ENCODE measurements at regions not wholly inside any gene's neighbourhood (a gene's known extent, or its start where the extent isn't known, plus 50 kb on each side); places are given as distances from the start of the nearest gene placed in this dataset.

- Histone ChIP-seq H3K79me2 (ENCODE audit: control insufficient read depth, insufficient read depth, low read length) (no peaks in the 10 kb centered on the region), H3K56ac (ENCODE audit: low read length) (no peak overlapping the region), H4K5ac (ENCODE audit: low read length) (no peak overlapping the region), H3K4me1 (ENCODE audit: control insufficient read depth, low read depth, low read length) (no peaks in the 10 kb centered on the region), H2BK5ac (ENCODE audit: low read length) (no peak overlapping the region), H3K27me3 (ENCODE audit: insufficient read depth, low read length, poor library complexity) (no peaks in the 10 kb centered on the region), H3K18ac (ENCODE audit: low read length) (no peak overlapping the region), H2BK120ac (ENCODE audit: low read depth, low read length) (no peak overlapping the region), H3K4me2 (ENCODE audit: low read length) (no peak overlapping the region), H3K27ac (ENCODE audit: low read depth, low read length) (no peak overlapping the region), H3K4ac (ENCODE audit: low read depth, low read length) (no peak overlapping the region), H2AK5ac (ENCODE audit: low read length) (no peak overlapping the region), H2BK15ac (replicated peaks; ENCODE audit: low read depth) (no peak overlapping the region), H3K9ac (ENCODE audit: low read length) (no peak overlapping the region), H4K8ac (ENCODE audit: low read depth, low read length) (no peak overlapping the region), H3K36me3 (ENCODE audit: control insufficient read depth, insufficient read depth, low read length) (no peaks in the 10 kb centered on the region), H3K4me3 (ENCODE audit: low read length) (no peak overlapping the region), H3K23ac (ENCODE audit: low read length) (no peak overlapping the region), H3K79me1 (ENCODE audit: low read length) (no peaks in the 10 kb centered on the region)
- no CpG with 5 or more reads among the region's 2 CpGs for WGBS (ENCODE audit: extremely low coverage, insufficient coverage, low lambda C conversion rate)
- DNase-seq: no peak
Observed at GRCh38 chr18:66344227-66344626, 259.7 kb downstream of the CDH19 start.

GRCh38 chr18:66342577-66342976 lies 261.3 kb downstream of the CDH19 start:
- no peak overlapping the region for H2BK15ac ChIP-seq (replicated peaks; ENCODE audit: low read depth)
- no peak overlapping the region for H3K9ac ChIP-seq (ENCODE audit: low read length)
- DNase-seq: no peak
- no peak overlapping the region for H4K8ac ChIP-seq (ENCODE audit: low read depth, low read length)
- no peak overlapping the region for H3K23ac ChIP-seq (ENCODE audit: low read length)
- no peak overlapping the region for H3K27ac ChIP-seq (ENCODE audit: low read depth, low read length)
- H3K79me2 ChIP-seq (ENCODE audit: control insufficient read depth, insufficient read depth, low read length): no peaks in the 10 kb centered on the region
- H3K4me1 ChIP-seq (ENCODE audit: control insufficient read depth, low read depth, low read length): no peaks in the 10 kb centered on the region
- no peaks in the 10 kb centered on the region for H3K79me1 ChIP-seq (ENCODE audit: low read length)
- no peak overlapping the region for H4K5ac ChIP-seq (ENCODE audit: low read length)
- H3K56ac ChIP-seq (ENCODE audit: low read length): no peak overlapping the region
- no peak overlapping the region for H2BK5ac ChIP-seq (ENCODE audit: low read length)
- H2BK120ac ChIP-seq (ENCODE audit: low read depth, low read length): no peak overlapping the region
- H2AK5ac ChIP-seq (ENCODE audit: low read length): no peak overlapping the region
- no peak overlapping the region for H3K4ac ChIP-seq (ENCODE audit: low read depth, low read length)
- H3K4me2 ChIP-seq (ENCODE audit: low read length): no peak overlapping the region
- no peak overlapping the region for H3K18ac ChIP-seq (ENCODE audit: low read length)
- H3K4me3 ChIP-seq (ENCODE audit: low read length): no peak overlapping the region
- no peaks in the 10 kb centered on the region for H3K27me3 ChIP-seq (ENCODE audit: insufficient read depth, low read length, poor library complexity)
- no peaks in the 10 kb centered on the region for H3K36me3 ChIP-seq (ENCODE audit: control insufficient read depth, insufficient read depth, low read length)

GRCh38 chr18:66334534-66334933 lies 269.4 kb downstream of the CDH19 start:
- no peaks in the 10 kb centered on the region for H3K4me1 ChIP-seq (ENCODE audit: control insufficient read depth, low read depth, low read length)
- no peak overlapping the region for H2BK120ac ChIP-seq (ENCODE audit: low read depth, low read length)
- no CpG with 5 or more reads among the region's 1 CpG for WGBS (ENCODE audit: extremely low coverage, insufficient coverage, low lambda C conversion rate)
- H3K18ac ChIP-seq (ENCODE audit: low read length): no peak overlapping the region
- H3K9ac ChIP-seq (ENCODE audit: low read length): no peak overlapping the region
- no peaks in the 10 kb centered on the region for H3K27me3 ChIP-seq (ENCODE audit: insufficient read depth, low read length, poor library complexity)
- H2BK15ac ChIP-seq (replicated peaks; ENCODE audit: low read depth): no peak overlapping the region
- no peaks in the 10 kb centered on the region for H3K79me2 ChIP-seq (ENCODE audit: control insufficient read depth, insufficient read depth, low read length)
- no peak overlapping the region for H2AK5ac ChIP-seq (ENCODE audit: low read length)
- H2BK5ac ChIP-seq (ENCODE audit: low read length): no peak overlapping the region
- no peak overlapping the region for H3K23ac ChIP-seq (ENCODE audit: low read length)
- no peak overlapping the region for H3K56ac ChIP-seq (ENCODE audit: low read length)
- H4K5ac ChIP-seq (ENCODE audit: low read length): no peak overlapping the region
- no peak overlapping the region for H3K4me3 ChIP-seq (ENCODE audit: low read length)
- H3K36me3 ChIP-seq (ENCODE audit: control insufficient read depth, insufficient read depth, low read length): no peaks in the 10 kb centered on the region
- no peak overlapping the region for H3K4ac ChIP-seq (ENCODE audit: low read depth, low read length)
- no peak for DNase-seq
- H3K79me1 ChIP-seq (ENCODE audit: low read length): no peaks in the 10 kb centered on the region
- no peak overlapping the region for H4K8ac ChIP-seq (ENCODE audit: low read depth, low read length)
- H3K27ac ChIP-seq (ENCODE audit: low read depth, low read length): no peak overlapping the region
- H3K4me2 ChIP-seq (ENCODE audit: low read length): no peak overlapping the region

GRCh38 chr18:66329716-66330115 lies 274.2 kb downstream of the CDH19 start:
- no peak for DNase-seq
- no peak overlapping the region for H3K9ac ChIP-seq (ENCODE audit: low read length)
- no peak overlapping the region for H4K5ac ChIP-seq (ENCODE audit: low read length)
- no peak overlapping the region for H3K4me3 ChIP-seq (ENCODE audit: low read length)
- H3K23ac ChIP-seq (ENCODE audit: low read length): no peak overlapping the region
- H3K4me2 ChIP-seq (ENCODE audit: low read length): no peak overlapping the region
- H3K27me3 ChIP-seq (ENCODE audit: insufficient read depth, low read length, poor library complexity): no peaks in the 10 kb centered on the region
- no peak overlapping the region for H3K27ac ChIP-seq (ENCODE audit: low read depth, low read length)
- H3K4me1 ChIP-seq (ENCODE audit: control insufficient read depth, low read depth, low read length): no peaks in the 10 kb centered on the region
- no peak overlapping the region for H2BK120ac ChIP-seq (ENCODE audit: low read depth, low read length)
- H3K79me2 ChIP-seq (ENCODE audit: control insufficient read depth, insufficient read depth, low read length): no peaks in the 10 kb centered on the region
- no peak overlapping the region for H4K8ac ChIP-seq (ENCODE audit: low read depth, low read length)
- no peaks in the 10 kb centered on the region for H3K79me1 ChIP-seq (ENCODE audit: low read length)
- no CpG with 5 or more reads among the region's 1 CpG for WGBS (ENCODE audit: extremely low coverage, insufficient coverage, low lambda C conversion rate)
- no peak overlapping the region for H3K18ac ChIP-seq (ENCODE audit: low read length)
- H3K4ac ChIP-seq (ENCODE audit: low read depth, low read length): no peak overlapping the region
- no peak overlapping the region for H3K56ac ChIP-seq (ENCODE audit: low read length)
- H2AK5ac ChIP-seq (ENCODE audit: low read length): no peak overlapping the region
- no peak overlapping the region for H2BK15ac ChIP-seq (replicated peaks; ENCODE audit: low read depth)
- no peak overlapping the region for H2BK5ac ChIP-seq (ENCODE audit: low read length)
- no peaks in the 10 kb centered on the region for H3K36me3 ChIP-seq (ENCODE audit: control insufficient read depth, insufficient read depth, low read length)

- H3K18ac ChIP-seq (ENCODE audit: low read length): no peak overlapping the region
- H3K9ac ChIP-seq (ENCODE audit: low read length): no peak overlapping the region
- no peak overlapping the region for H3K4me3 ChIP-seq (ENCODE audit: low read length)
- no peak overlapping the region for H4K5ac ChIP-seq (ENCODE audit: low read length)
- no peaks in the 10 kb centered on the region for H3K79me2 ChIP-seq (ENCODE audit: control insufficient read depth, insufficient read depth, low read length)
- H3K56ac ChIP-seq (ENCODE audit: low read length): no peak overlapping the region
- no peak for DNase-seq
- no peak overlapping the region for H2BK120ac ChIP-seq (ENCODE audit: low read depth, low read length)
- H4K8ac ChIP-seq (ENCODE audit: low read depth, low read length): no peak overlapping the region
- no peak overlapping the region for H2AK5ac ChIP-seq (ENCODE audit: low read length)
- H2BK5ac ChIP-seq (ENCODE audit: low read length): no peak overlapping the region
- H3K4ac ChIP-seq (ENCODE audit: low read depth, low read length): no peak overlapping the region
- no peak overlapping the region for H3K23ac ChIP-seq (ENCODE audit: low read length)
- H3K79me1 ChIP-seq (ENCODE audit: low read length): no peaks in the 10 kb centered on the region
- H3K4me2 ChIP-seq (ENCODE audit: low read length): no peak overlapping the region
- WGBS (ENCODE audit: extremely low coverage, insufficient coverage, low lambda C conversion rate): no CpG with 5 or more reads among the region's 4 CpGs
- no peak overlapping the region for H2BK15ac ChIP-seq (replicated peaks; ENCODE audit: low read depth)
- no peaks in the 10 kb centered on the region for H3K4me1 ChIP-seq (ENCODE audit: control insufficient read depth, low read depth, low read length)
- no peak overlapping the region for H3K27ac ChIP-seq (ENCODE audit: low read depth, low read length)
- H3K27me3 ChIP-seq (ENCODE audit: insufficient read depth, low read length, poor library complexity): no peaks in the 10 kb centered on the region
- H3K36me3 ChIP-seq (ENCODE audit: control insufficient read depth, insufficient read depth, low read length): no peaks in the 10 kb centered on the region
Observed at GRCh38 chr18:66328296-66328878, 275.5 kb downstream of the CDH19 start.

- Histone ChIP-seq H3K27ac (ENCODE audit: low read depth, low read length) (no peak overlapping the region), H3K79me2 (ENCODE audit: control insufficient read depth, insufficient read depth, low read length) (no peaks in the 10 kb centered on the region), H3K18ac (ENCODE audit: low read length) (no peak overlapping the region), H2BK120ac (ENCODE audit: low read depth, low read length) (no peak overlapping the region), H3K56ac (ENCODE audit: low read length) (no peak overlapping the region), H3K27me3 (ENCODE audit: insufficient read depth, low read length, poor library complexity) (no peaks in the 10 kb centered on the region), H3K36me3 (ENCODE audit: control insufficient read depth, insufficient read depth, low read length) (no peaks in the 10 kb centered on the region), H2AK5ac (ENCODE audit: low read length) (no peak overlapping the region), H3K4me3 (ENCODE audit: low read length) (no peak overlapping the region), H2BK15ac (replicated peaks; ENCODE audit: low read depth) (no peak overlapping the region), H4K5ac (ENCODE audit: low read length) (no peak overlapping the region), H3K4me2 (ENCODE audit: low read length) (no peak overlapping the region), H3K9ac (ENCODE audit: low read length) (no peak overlapping the region), H4K8ac (ENCODE audit: low read depth, low read length) (no peak overlapping the region), H3K4me1 (ENCODE audit: control insufficient read depth, low read depth, low read length) (no peaks in the 10 kb centered on the region), H3K4ac (ENCODE audit: low read depth, low read length) (no peak overlapping the region), H3K79me1 (ENCODE audit: low read length) (no peaks in the 10 kb centered on the region), H3K23ac (ENCODE audit: low read length) (no peak overlapping the region), H2BK5ac (ENCODE audit: low read length) (no peak overlapping the region)
- no CpG with 5 or more reads among the region's 5 CpGs for WGBS (ENCODE audit: extremely low coverage, insufficient coverage, low lambda C conversion rate)
- DNase-seq: no peak
Observed at GRCh38 chr18:66325251-66325650, 278.6 kb downstream of the CDH19 start.

Measured in mesendoderm (in vitro differentiated cells).